ENCODE measurements at regions not wholly inside any gene's neighbourhood (a gene's known extent, or its start where the extent isn't known, plus 50 kb on each side); places are given as distances from the start of the nearest gene placed in this dataset.

- no peak for TF ChIP-seq CTCF (IDR thresholded peaks at IDR 0.05)
- no peak for TF ChIP-seq EP300 (IDR thresholded peaks at IDR 0.05)
- TF ChIP-seq POLR2A (IDR thresholded peaks at IDR 0.05) = no peak
- TF ChIP-seq POLR2AphosphoS5 (IDR thresholded peaks at IDR 0.05) = no peak
Observed at GRCh38 chr10:47133871-47134570, 166.0 kb upstream of the GDF10 start.
